Mucosa of descending colon (tissue), 3 donors: ENCODE measurements at regions not wholly inside any gene's neighbourhood (a gene's known extent, or its start where the extent isn't known, plus 50 kb on each side); places are given as distances from the start of the nearest gene placed in this dataset.

Experiments used
- ATAC-seq: fragments of 200-7000 bp; cut with Tn5 transposase; one replicate; pipeline ENCODE4 v1.9.1; 2020; ENCODE audit warnings: mild to moderate bottlenecking, moderate library complexity
- DNase-seq, 3 donors: peaks; one replicate each; pipeline ENCODE4 v3.0.0-alpha.2; 2020
- H3K36me3 ChIP-seq: fragments of 200-600 bp; one replicate; pipeline ENCODE4 v1.8.0; 2021; ENCODE audit warnings: low read depth, mild to moderate bottlenecking
- H3K4me1 ChIP-seq: fragments of 200-600 bp; one replicate; pipeline ENCODE4 v1.8.0; 2021; ENCODE audit warnings: low read depth, mild to moderate bottlenecking
- H3K4me3 ChIP-seq: fragments of 200-600 bp; one replicate; pipeline ENCODE4 v1.8.0; 2021; ENCODE audit warnings: mild to moderate bottlenecking
- H3K9me3 ChIP-seq: fragments of 200-600 bp; one replicate; pipeline ENCODE4 v1.8.0; 2021; ENCODE audit warnings: mild to moderate bottlenecking
- intact Hi-C, 2 donors: fragments of 100-400 bp; cut with DNase I in 1 of 2; cut with micrococcal nuclease in 1 of 2; formaldehyde crosslinking; loops; one replicate each; pipeline versions ENCODE4 v1.11.0 to v1.11.1; 2022; cut with DNase I, micrococcal nuclease
- TF ChIP-seq, protein P1 (sequence below): fragments of 200-600 bp; IDR thresholded peaks from one replicate; pipeline ENCODE4 v1.8.0; 2022; ENCODE audit warnings: antibody characterized with exemption, mild to moderate bottlenecking
- donor health status: DM: no; HTN: no; CAD: no; lungs with moderate emphysema.
- donor health status: DM: no; HTN: no; CAD: no.
- donor health status: DM: no; HTN: yes; CAD: no.

DNA sequence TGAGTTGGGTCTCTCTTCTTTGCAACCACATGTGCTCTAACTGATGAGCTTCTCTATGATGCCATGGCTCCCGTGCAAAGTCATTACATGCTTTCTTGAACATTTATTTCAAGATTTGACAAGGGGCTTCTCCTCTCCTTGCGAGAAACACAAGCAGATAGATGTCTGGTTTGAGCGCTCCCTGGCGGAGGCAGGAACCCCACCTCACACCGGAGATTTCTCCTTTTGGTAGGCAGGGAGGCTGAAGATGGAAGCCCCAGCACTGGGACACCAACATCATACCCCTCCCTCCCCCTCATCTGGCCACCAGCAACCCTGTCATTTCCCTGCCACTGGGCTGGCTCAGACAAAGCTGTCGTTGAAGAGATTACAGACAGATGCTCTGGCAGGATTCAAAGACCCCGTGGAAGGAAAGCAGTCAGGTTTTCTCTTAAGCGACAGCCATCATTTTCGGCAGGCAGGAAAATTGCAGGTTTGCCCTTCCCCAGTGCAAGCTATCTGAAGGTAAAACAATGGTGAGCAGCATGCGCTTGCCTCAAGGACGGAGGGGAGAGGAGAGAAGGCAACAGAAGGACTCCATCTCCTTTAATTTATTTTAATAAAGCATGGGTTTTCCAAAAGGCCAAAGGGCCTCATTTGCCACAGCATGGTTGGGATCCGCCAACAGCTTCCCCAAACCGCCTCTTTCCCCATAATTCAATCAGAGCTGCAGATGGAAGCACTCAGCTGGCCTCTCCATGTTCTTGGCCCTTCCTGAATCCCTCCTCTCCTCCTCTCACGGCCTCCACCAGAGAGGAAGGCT, 344.1 kb upstream of the TSHZ3 start:
- no peaks in the 10 kb centered on the region for H3K4me1 ChIP-seq
- H3K9me3 ChIP-seq = no peaks in the 10 kb centered on the region
- no peak for ATAC-seq
- H3K4me3 ChIP-seq = no peak overlapping the region
- intact Hi-C loops = no loop called here
- H3K36me3 ChIP-seq = no peaks in the 10 kb centered on the region
- TF ChIP-seq, protein P1, sequence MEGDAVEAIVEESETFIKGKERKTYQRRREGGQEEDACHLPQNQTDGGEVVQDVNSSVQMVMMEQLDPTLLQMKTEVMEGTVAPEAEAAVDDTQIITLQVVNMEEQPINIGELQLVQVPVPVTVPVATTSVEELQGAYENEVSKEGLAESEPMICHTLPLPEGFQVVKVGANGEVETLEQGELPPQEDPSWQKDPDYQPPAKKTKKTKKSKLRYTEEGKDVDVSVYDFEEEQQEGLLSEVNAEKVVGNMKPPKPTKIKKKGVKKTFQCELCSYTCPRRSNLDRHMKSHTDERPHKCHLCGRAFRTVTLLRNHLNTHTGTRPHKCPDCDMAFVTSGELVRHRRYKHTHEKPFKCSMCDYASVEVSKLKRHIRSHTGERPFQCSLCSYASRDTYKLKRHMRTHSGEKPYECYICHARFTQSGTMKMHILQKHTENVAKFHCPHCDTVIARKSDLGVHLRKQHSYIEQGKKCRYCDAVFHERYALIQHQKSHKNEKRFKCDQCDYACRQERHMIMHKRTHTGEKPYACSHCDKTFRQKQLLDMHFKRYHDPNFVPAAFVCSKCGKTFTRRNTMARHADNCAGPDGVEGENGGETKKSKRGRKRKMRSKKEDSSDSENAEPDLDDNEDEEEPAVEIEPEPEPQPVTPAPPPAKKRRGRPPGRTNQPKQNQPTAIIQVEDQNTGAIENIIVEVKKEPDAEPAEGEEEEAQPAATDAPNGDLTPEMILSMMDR = no peak
- no peak for DNase-seq

DNA sequence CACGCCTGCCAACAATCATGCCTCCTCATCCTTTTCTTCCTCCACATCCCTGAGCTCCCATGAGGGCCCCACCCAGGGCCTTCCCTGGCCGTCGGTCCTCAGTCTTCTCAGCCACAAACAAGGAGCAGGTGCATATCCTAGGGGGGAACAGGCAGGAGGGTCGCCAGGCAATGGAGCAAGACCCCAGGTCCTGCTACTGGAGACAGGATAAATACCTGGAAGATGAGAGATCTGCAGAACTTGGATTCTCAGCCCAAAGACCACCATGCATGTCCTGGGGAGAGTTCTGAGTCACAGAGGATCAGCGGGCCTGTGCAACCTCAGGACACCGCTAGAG, 344.7 kb upstream of the TSHZ3 start:
- Histone ChIP-seq H3K4me1 (no peaks in the 10 kb centered on the region), H3K36me3 (no peaks in the 10 kb centered on the region), H3K4me3 (no peak overlapping the region), H3K9me3 (no peaks in the 10 kb centered on the region)
- no peak for DNase-seq
- TF ChIP-seq, protein P1 = no peak
- intact Hi-C loops = no loop called here
- ATAC-seq = no peak

DNA sequence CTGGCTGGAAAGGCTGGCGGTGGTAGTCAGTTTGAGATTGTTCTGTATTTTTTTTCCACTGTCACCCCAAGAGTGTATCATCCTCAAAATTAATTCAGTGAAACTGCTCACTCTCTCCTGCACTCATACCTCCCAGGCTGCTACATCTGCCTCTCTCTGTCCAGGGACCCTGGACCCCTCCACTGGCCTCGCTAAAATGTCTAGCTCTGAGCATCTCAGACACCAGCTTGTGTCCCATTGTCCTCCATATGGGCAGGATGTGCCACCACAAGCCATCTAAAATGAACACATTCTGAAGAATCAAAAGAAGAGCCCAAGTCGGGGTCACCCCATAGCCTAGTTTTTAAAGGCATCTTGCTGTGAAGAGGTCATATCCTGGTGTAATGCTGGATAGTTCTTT, 345.5 kb upstream of the TSHZ3 start:
- Histone ChIP-seq H3K36me3 (no peaks in the 10 kb centered on the region), H3K4me1 (no peaks in the 10 kb centered on the region), H3K9me3 (no peaks in the 10 kb centered on the region), H3K4me3 (no peak overlapping the region)
- ATAC-seq = no peak
- no peak for DNase-seq
- intact Hi-C loops = no loop called here
- TF ChIP-seq, protein P1 = no peak

DNA sequence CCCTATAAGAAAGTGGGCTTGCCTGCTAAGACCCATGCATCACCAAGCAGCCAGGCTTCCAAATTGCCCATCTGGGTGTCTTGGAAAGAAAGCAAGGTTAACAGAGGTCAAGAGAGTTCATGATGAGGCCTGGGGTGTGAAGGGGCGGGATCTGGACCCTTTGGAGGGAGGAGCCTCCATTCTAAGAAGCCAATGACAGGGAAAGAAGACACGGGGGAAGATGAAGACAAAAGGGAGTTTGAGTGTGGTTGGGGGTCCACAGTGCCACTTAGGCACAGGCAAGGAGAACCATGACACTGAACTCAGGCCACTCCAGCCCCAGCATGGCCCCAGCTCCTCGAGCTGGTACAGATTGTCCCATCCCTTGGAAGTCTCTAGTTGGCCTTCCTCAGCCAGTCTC, 350.2 kb upstream of the TSHZ3 start:
- intact Hi-C loops = no loop called here
- Histone ChIP-seq H3K4me3 (no peak overlapping the region), H3K9me3 (no peaks in the 10 kb centered on the region), H3K36me3 (no peaks in the 10 kb centered on the region), H3K4me1 (no peaks in the 10 kb centered on the region)
- ATAC-seq = no peak
- no peak for DNase-seq
- TF ChIP-seq, protein P1 = no peak

DNA sequence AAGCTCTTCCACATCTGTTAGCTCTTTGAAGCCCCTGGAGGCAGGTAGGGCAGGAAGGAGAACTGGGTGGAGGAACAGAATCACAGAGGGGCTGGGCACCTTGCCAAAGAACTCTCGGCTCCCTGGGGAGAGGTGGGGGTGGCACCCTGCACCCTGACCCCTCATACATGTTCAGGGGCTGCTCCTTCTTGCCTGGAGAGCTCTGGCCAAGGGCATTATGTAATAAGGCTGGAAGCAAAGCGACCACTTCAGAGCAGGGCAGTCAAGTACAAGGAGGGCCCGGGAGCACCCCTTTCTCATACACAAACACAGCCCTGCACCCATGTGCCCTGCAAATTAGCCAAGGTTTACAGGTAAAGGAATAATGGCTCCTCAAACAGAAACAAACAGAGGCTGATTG, 351.9 kb upstream of the TSHZ3 start:
- DNase-seq (no peak), ATAC-seq (no peak)
- Histone ChIP-seq H3K4me1 (no peaks in the 10 kb centered on the region), H3K36me3 (no peaks in the 10 kb centered on the region), H3K4me3 (no peak overlapping the region), H3K9me3 (no peaks in the 10 kb centered on the region)
- intact Hi-C loops = no loop called here
- TF ChIP-seq, protein P1 = no peak

DNA sequence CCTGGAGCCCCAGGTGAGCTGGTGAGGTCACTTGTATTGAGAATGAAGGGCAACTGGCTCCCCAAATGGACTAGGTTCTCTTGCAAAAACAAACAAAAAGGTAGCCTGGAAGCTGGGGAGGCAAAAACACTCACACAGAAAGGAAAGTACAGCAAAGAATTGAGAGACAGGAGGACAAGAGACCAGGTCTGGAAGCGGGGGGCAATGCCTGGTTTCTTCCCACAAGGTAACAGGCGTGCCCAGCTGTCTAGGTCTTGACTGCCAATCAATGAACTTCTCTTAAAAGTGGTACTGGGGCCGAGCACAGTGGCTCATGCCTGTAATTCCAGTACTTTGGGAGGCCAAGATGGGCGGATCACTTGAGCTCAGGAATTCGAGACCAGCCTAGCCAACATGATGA, 356.4 kb upstream of the TSHZ3 start:
- intact Hi-C loops = no loop called here
- no peaks in the 10 kb centered on the region for H3K4me1 ChIP-seq
- TF ChIP-seq, protein P1 = no peak
- ATAC-seq (no peak), DNase-seq (no peak)
- H3K9me3 ChIP-seq = no peaks in the 10 kb centered on the region
- H3K4me3 ChIP-seq = no peak overlapping the region
- no peaks in the 10 kb centered on the region for H3K36me3 ChIP-seq
